DND-41 (cell line): ENCODE measurements at regions not wholly inside any gene's neighbourhood (a gene's known extent, or its start where the extent isn't known, plus 50 kb on each side); places are given as distances from the start of the nearest gene placed in this dataset.

Experiments
- CTCF ChIP-seq: IDR thresholded peaks from 2 replicates; pipeline ENCODE4 v1.5.1; 2012; ENCODE audit warnings: borderline replicate concordance, low read length, moderate library complexity, mild to moderate bottlenecking; ENCODE audit not compliant: poor library complexity, severe bottlenecking; ENCODE audit errors: extremely low read depth
- EZH2 ChIP-seq: IDR thresholded peaks from 3 replicates; pipeline ENCODE4 v1.6.1; 2012; ENCODE audit warnings: borderline replicate concordance, low read depth, mild to moderate bottlenecking, moderate library complexity, low read length, inconsistent platforms; ENCODE audit not compliant: severe bottlenecking

GRCh38 chr6:152863618-152864326 is 113.2 kb downstream of the VIP start:
- peak; percentile 82 for TF ChIP-seq CTCF
- TF ChIP-seq EZH2: no peak
